HepG2 (cell line): ENCODE measurements at regions not wholly inside any gene's neighbourhood (a gene's known extent, or its start where the extent isn't known, plus 50 kb on each side); places are given as distances from the start of the nearest gene placed in this dataset.
A peak's percentile ranks its signal among the peaks of the same experiment; 100 is the strongest.

Source experiments
- ATAC-seq: fragments of 200-7000 bp; cut with Tn5 transposase; 3 replicates; pipeline ENCODE4 v1.9.1; 2020; ENCODE audit warnings: mild to moderate bottlenecking, moderate library complexity
- BruUV-seq: library from RNA; stranded (reverse); fragments of 400-500 nt; replicated peaks from 2 replicates; lab custom pipeline; 2021; lab: Mats Ljungman, UMichigan
- CTCF ChIA-PET: fragments of 300-600 bp; formaldehyde crosslinking; extraction: SDS; loops from one replicate; lab custom pipeline; 2021; ENCODE audit warnings: low total read pairs, inconsistent platforms, low intra/inter-chr PET ratio; lab: Yijun Ruan, JAX
- POLR2A ChIA-PET: fragments of 350-600 bp; sonication (Branson Sonifier 250); formaldehyde crosslinking; loops from one replicate; lab custom pipeline; 2020; ENCODE audit warnings: antibody characterized with exemption, inconsistent platforms; lab: Yijun Ruan, JAX
- DNase-seq: peaks from one replicate; pipeline ENCODE4 v3.0.0-alpha.2; 2015; ENCODE audit warnings: low spot score
- FAIRE-seq: peaks from 3 replicates; lab custom pipeline; 2011; peaks lifted over from hg19 to GRCh38; lab: Jason Lieb, UNC
- H2AFZ ChIP-seq: one replicate; pipeline ENCODE4 v1.6.1; 2011; ENCODE audit warnings: low read length, inconsistent platforms
- H3K27ac ChIP-seq: fragments of 300-600 bp; 3 replicates; pipeline ENCODE4 v1.8.0; 2011; ENCODE audit warnings: mixed run types, mild to moderate bottlenecking, mixed read lengths, low read length, inconsistent platforms; ENCODE audit not compliant: insufficient read depth; ENCODE audit errors: extremely low read length
- H3K27me3 ChIP-seq, 2 experiments: fragments of 200-600 bp in 1 of 2; 2 replicates in 1 of 2; 3 replicates in 1 of 2; pipeline versions ENCODE4 v1.6.0 to v1.8.0; 2011; ENCODE audit warnings: low read length in 2 of 2, mild to moderate bottlenecking in 2 of 2, moderate library complexity in 2 of 2, inconsistent platforms in 1 of 2; ENCODE audit not compliant: insufficient read depth in 2 of 2, control insufficient read depth in 1 of 2
- H3K36me3 ChIP-seq, 2 experiments: fragments of 200-600 bp in 1 of 2; replicated peaks in 1 of 2; 2 replicates in 1 of 2; 3 replicates in 1 of 2; pipeline versions ENCODE4 v1.5.1 to v1.8.0; 2011; ENCODE audit warnings: low read length in 2 of 2, inconsistent platforms in 1 of 2; ENCODE audit not compliant: insufficient read depth in 2 of 2, control insufficient read depth in 1 of 2
- H3K4me1 ChIP-seq: 2 replicates; pipeline ENCODE4 v1.5.1; 2012; ENCODE audit warnings: low read length, inconsistent platforms; ENCODE audit not compliant: insufficient read depth
- H3K4me2 ChIP-seq: 2 replicates; pipeline ENCODE4 v1.6.0; 2011; ENCODE audit warnings: low read depth, low read length, inconsistent platforms
- H3K4me3 ChIP-seq, 3 experiments: fragments of 200-600 bp in 1 of 3; sonication (generic), shearing (Covaris generic) in 1 of 3; replicated peaks in 1 of 3; 2 replicates each; pipeline ENCODE4 v1.5.1; 2011 to 2016; ENCODE audit warnings: low read length in 3 of 3, inconsistent platforms in 2 of 3, low read depth in 2 of 3, mild to moderate bottlenecking in 2 of 3, control low read depth in 1 of 3, mixed read lengths in 1 of 3; ENCODE audit not compliant: insufficient read depth in 1 of 3
- H3K79me2 ChIP-seq: one replicate; pipeline ENCODE4 v1.6.1; 2011; ENCODE audit warnings: low read length, inconsistent platforms; ENCODE audit not compliant: insufficient read depth
- H3K9ac ChIP-seq: 2 replicates; pipeline ENCODE4 v1.6.0; 2011; ENCODE audit warnings: mild to moderate bottlenecking, low read depth, low read length, inconsistent platforms; ENCODE audit not compliant: insufficient read depth
- H3K9me3 ChIP-seq: 2 replicates; pipeline ENCODE4 v1.5.1; 2012; ENCODE audit warnings: mild to moderate bottlenecking, low read length
- H4K20me1 ChIP-seq: 2 replicates; pipeline ENCODE4 v1.6.0; 2011; ENCODE audit warnings: inconsistent platforms, mild to moderate bottlenecking, low read length, moderate library complexity; ENCODE audit not compliant: insufficient read depth
- RELA ChIP-seq: sonication (generic); formaldehyde crosslinking; IDR thresholded peaks from 2 replicates; pipeline ENCODE4 v1.4.0; 2020; ENCODE audit warnings: missing genetic modification reagents
- ZNF235 ChIP-seq: sonication (generic); formaldehyde crosslinking; IDR thresholded peaks from 2 replicates; pipeline ENCODE4 v1.8.1; 2023; ENCODE audit warnings: mild to moderate bottlenecking, missing genetic modification reagents, borderline replicate concordance
- ZNF33A ChIP-seq: sonication (generic); formaldehyde crosslinking; IDR thresholded peaks from 2 replicates; pipeline ENCODE4 v1.5.1; 2020; ENCODE audit warnings: missing genetic modification reagents, mild to moderate bottlenecking, moderate library complexity, borderline replicate concordance
- ZNF382 ChIP-seq: sonication (generic); formaldehyde crosslinking; IDR thresholded peaks from 2 replicates; pipeline ENCODE4 v1.5.0; 2020; ENCODE audit warnings: missing genetic modification reagents, mild to moderate bottlenecking, borderline replicate concordance
- ZNF75D ChIP-seq: sonication (generic); formaldehyde crosslinking; IDR thresholded peaks from 2 replicates; pipeline ENCODE4 v1.8.1; 2023; ENCODE audit warnings: missing genetic modification reagents, mild to moderate bottlenecking, borderline replicate concordance
- ZSCAN25 ChIP-seq: sonication (generic); formaldehyde crosslinking; IDR thresholded peaks from 2 replicates; pipeline ENCODE4 v1.8.0; 2022; ENCODE audit warnings: mild to moderate bottlenecking, missing genetic modification reagents
- WGBS: methylation state at CpG from one replicate; pipeline ENCODE4 v1.1.6; 2017; ENCODE audit warnings: low lambda C conversion rate; 5-methylcytosine and 5-hydroxymethylcytosine counted together
- in situ Hi-C: cut with HindIII; loops from 2 replicates; pipeline ENCODE4 v1.10.0; 2017; ENCODE audit warnings: low pct_unique_long_range_greater_than_20kb; ENCODE audit not compliant: extremely low pct_ligation_motif_present
- intact Hi-C: fragments of 100-400 bp; cut with micrococcal nuclease; formaldehyde crosslinking; loops from one replicate; pipeline ENCODE4 v1.10.0; 2022; ENCODE audit not compliant: unreplicated experiment
- TF ChIP-seq, protein P1 (sequence below): sonication (generic); formaldehyde crosslinking; IDR thresholded peaks from 2 replicates; pipeline ENCODE4 v1.8.0; 2022; ENCODE audit warnings: mild to moderate bottlenecking, missing genetic modification reagents
- TF ChIP-seq, protein P2 (sequence below): sonication (generic); formaldehyde crosslinking; IDR thresholded peaks from 2 replicates; pipeline ENCODE4 v1.5.0; 2020; ENCODE audit warnings: missing genetic modification reagents
- TF ChIP-seq, protein P3 (sequence below): sonication (generic); formaldehyde crosslinking; IDR thresholded peaks from 2 replicates; pipeline ENCODE4 v1.8.0; 2022; ENCODE audit warnings: mild to moderate bottlenecking, missing genetic modification reagents, moderate library complexity

DNA sequence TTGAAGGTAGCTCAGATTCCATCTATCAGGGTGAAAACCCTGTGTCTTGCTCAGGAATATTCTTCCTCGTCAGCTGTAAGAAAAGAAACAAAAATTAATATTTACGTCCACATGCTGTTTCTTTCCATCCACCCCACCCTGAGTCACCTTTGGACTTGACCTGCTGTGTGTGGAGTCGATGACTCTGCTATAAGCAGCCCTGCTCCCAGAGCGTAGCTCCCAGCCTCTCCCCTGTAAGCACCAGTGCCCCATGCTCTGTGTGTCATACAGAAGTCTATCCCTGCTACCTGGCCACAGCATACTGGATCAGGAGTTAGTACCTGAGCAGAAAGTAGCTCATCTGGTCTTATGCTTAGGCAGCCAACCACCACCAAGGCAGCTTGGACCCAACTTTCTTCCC is 223.6 kb downstream of the SOD2 start:
- TF ChIP-seq, protein P1, sequence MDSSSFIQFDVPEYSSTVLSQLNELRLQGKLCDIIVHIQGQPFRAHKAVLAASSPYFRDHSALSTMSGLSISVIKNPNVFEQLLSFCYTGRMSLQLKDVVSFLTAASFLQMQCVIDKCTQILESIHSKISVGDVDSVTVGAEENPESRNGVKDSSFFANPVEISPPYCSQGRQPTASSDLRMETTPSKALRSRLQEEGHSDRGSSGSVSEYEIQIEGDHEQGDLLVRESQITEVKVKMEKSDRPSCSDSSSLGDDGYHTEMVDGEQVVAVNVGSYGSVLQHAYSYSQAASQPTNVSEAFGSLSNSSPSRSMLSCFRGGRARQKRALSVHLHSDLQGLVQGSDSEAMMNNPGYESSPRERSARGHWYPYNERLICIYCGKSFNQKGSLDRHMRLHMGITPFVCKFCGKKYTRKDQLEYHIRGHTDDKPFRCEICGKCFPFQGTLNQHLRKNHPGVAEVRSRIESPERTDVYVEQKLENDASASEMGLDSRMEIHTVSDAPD (CRISPR knock-in tag), result no peak
- peak; percentile 89 for TF ChIP-seq ZSCAN25 (CRISPR knock-in tag)
- no peak for TF ChIP-seq ZNF75D (CRISPR knock-in tag)
- TF ChIP-seq ZNF33A (CRISPR knock-in tag), result no peak
- TF ChIP-seq ZNF382, result no peak
- TF ChIP-seq RELA, result no peak
- TF ChIP-seq ZNF235 (CRISPR knock-in tag), result no peak
- TF ChIP-seq, protein P2, sequence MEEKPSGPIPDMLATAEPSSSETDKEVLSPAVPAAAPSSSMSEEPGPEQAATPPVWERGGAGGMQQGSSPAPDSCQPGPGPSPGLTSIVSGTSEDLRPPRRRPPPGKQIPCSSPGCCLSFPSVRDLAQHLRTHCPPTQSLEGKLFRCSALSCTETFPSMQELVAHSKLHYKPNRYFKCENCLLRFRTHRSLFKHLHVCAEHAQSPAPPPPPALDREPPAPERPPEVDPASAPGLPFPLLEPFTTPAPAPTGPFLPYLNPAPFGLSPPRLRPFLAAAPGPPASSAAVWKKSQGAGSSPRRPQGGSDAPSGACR, result no peak
- TF ChIP-seq, protein P3, sequence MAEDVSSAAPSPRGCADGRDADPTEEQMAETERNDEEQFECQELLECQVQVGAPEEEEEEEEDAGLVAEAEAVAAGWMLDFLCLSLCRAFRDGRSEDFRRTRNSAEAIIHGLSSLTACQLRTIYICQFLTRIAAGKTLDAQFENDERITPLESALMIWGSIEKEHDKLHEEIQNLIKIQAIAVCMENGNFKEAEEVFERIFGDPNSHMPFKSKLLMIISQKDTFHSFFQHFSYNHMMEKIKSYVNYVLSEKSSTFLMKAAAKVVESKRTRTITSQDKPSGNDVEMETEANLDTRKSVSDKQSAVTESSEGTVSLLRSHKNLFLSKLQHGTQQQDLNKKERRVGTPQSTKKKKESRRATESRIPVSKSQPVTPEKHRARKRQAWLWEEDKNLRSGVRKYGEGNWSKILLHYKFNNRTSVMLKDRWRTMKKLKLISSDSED (CRISPR knock-in tag), result no peak
- H3K27ac ChIP-seq, result no peak overlapping the region
- H4K20me1 ChIP-seq, result no peaks in the 10 kb centered on the region
- no peaks in the 10 kb centered on the region for H3K36me3 ChIP-seq
- CTCF ChIA-PET, result no interaction called here
- in situ Hi-C loops (no loop called here), intact Hi-C loops (no loop called here)
- H3K9ac ChIP-seq, result no peak overlapping the region
- H3K9me3 ChIP-seq, result peaks cover 10% of the 10 kb centered on the region; the same call in 1 of the 2 replicates
- H2AFZ ChIP-seq, result no peak overlapping the region
- BruUV-seq, result no TSS peak
- no peaks in the 10 kb centered on the region for H3K79me2 ChIP-seq
- DNase-seq (no peak), FAIRE-seq (no peak), ATAC-seq (peak; percentile 69)
- no peak overlapping the region for H3K4me3 ChIP-seq
- WGBS, result 25% methylated on average over 4 of the region's 4 CpGs
- 0 out of 2 replicates have a peak, but pooled peaks cover 11% of the 10 kb centered on the region for H3K4me1 ChIP-seq
- POLR2A ChIA-PET, result no interaction called here
- peaks cover 0 to 3% of the 10 kb centered on the region in 2 experiments; a peak in 1 of 5 replicates for H3K27me3 ChIP-seq
- no peak overlapping the region for H3K4me2 ChIP-seq
